ENCODE measurements at regions not wholly inside any gene's neighbourhood (a gene's known extent, or its start where the extent isn't known, plus 50 kb on each side); places are given as distances from the start of the nearest gene placed in this dataset.

GRCh38 chr4:11216520-11216919, 212.2 kb downstream of the HS3ST1 start:
- CTCF ChIA-PET, result interaction anchor here (1.0 kb wide), 1 partner anchor 39 kb away, joined by 3 read pairs; no protein-coding TSS in a partner anchor
- POLR2A ChIA-PET, result no interaction called here

More at GRCh38 chr4:11216520-11216919, 212.2 kb downstream of the HS3ST1 start:
- ATAC-seq, result no peak
- no peak overlapping the region for H3K27ac ChIP-seq (ENCODE audit: low read depth, low read length)
- no peaks in the 10 kb centered on the region for H4K20me1 ChIP-seq (ENCODE audit: insufficient read depth)
- H3K79me2 ChIP-seq (ENCODE audit: insufficient read depth, low read length), result no peaks in the 10 kb centered on the region
- BruUV-seq (replicated peaks), result no TSS peak
- DNase-seq (ENCODE audit: low read depth, low spot score), result no peak
- H3K9ac ChIP-seq (ENCODE audit: low read length), result no peak overlapping the region
- H3K36me3 ChIP-seq (ENCODE audit: control insufficient read depth in 1 of 2, insufficient read depth in 2 of 2, low read length in 2 of 2), result no peaks in the 10 kb centered on the region
- no peaks in the 10 kb centered on the region for H3K9me2 ChIP-seq (ENCODE audit: insufficient read depth)
- H2AFZ ChIP-seq (ENCODE audit: low read depth, low read length, poor library complexity, severe bottlenecking), result no peak overlapping the region
- H3K27me3 ChIP-seq (ENCODE audit: insufficient read depth, low read length), result no peaks in the 10 kb centered on the region
- no peak overlapping the region for H3K4me2 ChIP-seq (ENCODE audit: low read length)
- H3K9me3 ChIP-seq (ENCODE audit: control insufficient read depth in 1 of 2, insufficient read depth in 1 of 2, low read depth in 1 of 2, low read length in 2 of 2), result no peaks in the 10 kb centered on the region
- RAD21 ChIA-PET (ENCODE audit: low non-redundant PET in 1 of 2, low total read pairs in 2 of 2, uncharacterized antibody in 2 of 2, unreplicated experiment in 2 of 2), result no interaction called here
- no peaks in the 10 kb centered on the region for H3K4me1 ChIP-seq (ENCODE audit: control insufficient read depth in 1 of 2, insufficient read depth in 2 of 2, low read length in 2 of 2)
- intact Hi-C loops (cut with micrococcal nuclease), result no loop called here
- no peak overlapping the region for H3K4me3 ChIP-seq (replicated peaks in 1 of 2; ENCODE audit: low read depth in 1 of 2, low read length in 2 of 2)
- TF ChIP-seq EGR1 (IDR thresholded peaks at IDR 0.05; ENCODE audit: low read depth), result no peak
- no peak for TF ChIP-seq SP1 (IDR thresholded peaks at IDR 0.05; ENCODE audit: low read depth)
- no peak for TF ChIP-seq SIN3A (IDR thresholded peaks at IDR 0.05; ENCODE audit: low read depth)
- TF ChIP-seq ZFX (IDR thresholded peaks at IDR 0.05), result no peak
- TF ChIP-seq SRF (IDR thresholded peaks at IDR 0.05; ENCODE audit: low read depth), result no peak
- TF ChIP-seq CTCF (IDR thresholded peaks at IDR 0.05 in 2 of 3, conservative IDR thresholded peaks at IDR 0.05 in 1 of 3; ENCODE audit: borderline replicate concordance in 1 of 3, insufficient read depth in 1 of 3, low read depth in 2 of 3, low read length in 2 of 3), result no peak
- no peak for TF ChIP-seq ZBTB33 (IDR thresholded peaks at IDR 0.05; ENCODE audit: extremely low read depth, insufficient replicate concordance, low read length)
